ENCODE measurements at regions not wholly inside any gene's neighbourhood (a gene's known extent, or its start where the extent isn't known, plus 50 kb on each side); places are given as distances from the start of the nearest gene placed in this dataset.

GRCh38 chr13:107458269-107458668 is 757.1 kb downstream of the LIG4 start:
- H3K4me3 ChIP-seq (ENCODE audit: low read length) = no peak overlapping the region
- no peaks in the 10 kb centered on the region for H3K36me3 ChIP-seq (ENCODE audit: insufficient read depth, low read length)
- no peaks in the 10 kb centered on the region for H3K79me2 ChIP-seq (replicated peaks; ENCODE audit: insufficient read depth, low read length)
- no peaks in the 10 kb centered on the region for H3F3A ChIP-seq (ENCODE audit: insufficient read depth, low read length, poor library complexity, severe bottlenecking)
- H3K9me3 ChIP-seq (ENCODE audit: low read length) = no peaks in the 10 kb centered on the region
- H4K20me1 ChIP-seq (ENCODE audit: insufficient read depth) = no peaks in the 10 kb centered on the region
- H3K9ac ChIP-seq (ENCODE audit: low read length) = no peak overlapping the region
- H3K4me2 ChIP-seq (ENCODE audit: low read length) = no peak overlapping the region
- no peak overlapping the region for H2AFZ ChIP-seq (ENCODE audit: low read depth, low read length)
- TF ChIP-seq TAF1 (IDR thresholded peaks at IDR 0.05; ENCODE audit: low read depth) (no peak), RAD21 (conservative IDR thresholded peaks at IDR 0.05) (no peak), EZH2 (IDR thresholded peaks at IDR 0.05; ENCODE audit: borderline replicate concordance, insufficient read depth, low read length, poor library complexity, severe bottlenecking) (no peak), POLR2AphosphoS5 (IDR thresholded peaks at IDR 0.05) (no peak), CTCF (IDR thresholded peaks at IDR 0.05; ENCODE audit: poor library complexity, severe bottlenecking) (no peak), REST (IDR thresholded peaks at IDR 0.05; ENCODE audit: borderline replicate concordance) (no peak), MXI1 (conservative IDR thresholded peaks at IDR 0.05; ENCODE audit: poor library complexity, severe bottlenecking) (no peak), EP300 (conservative IDR thresholded peaks at IDR 0.05; ENCODE audit: poor library complexity, severe bottlenecking) (no peak), SMC3 (conservative IDR thresholded peaks at IDR 0.05; ENCODE audit: poor library complexity) (no peak)
- H3K9me2 ChIP-seq (ENCODE audit: insufficient read depth, low read length) = no peaks in the 10 kb centered on the region
- no peaks in the 10 kb centered on the region for H3K27me3 ChIP-seq (ENCODE audit: insufficient read depth, low read depth, low read length)
- H3K27ac ChIP-seq (ENCODE audit: low read length) = no peak overlapping the region

- no peaks in the 10 kb centered on the region for H3K79me2 ChIP-seq (replicated peaks; ENCODE audit: insufficient read depth, low read length)
- H3K4me3 ChIP-seq (ENCODE audit: low read length) = no peak overlapping the region
- no peaks in the 10 kb centered on the region for H3K27me3 ChIP-seq (ENCODE audit: insufficient read depth, low read depth, low read length)
- H2AFZ ChIP-seq (ENCODE audit: low read depth, low read length) = no peak overlapping the region
- peaks cover 3% of the 10 kb centered on the region for H3K9me3 ChIP-seq (ENCODE audit: low read length)
- H3K27ac ChIP-seq (ENCODE audit: low read length) = no peak overlapping the region
- H4K20me1 ChIP-seq (ENCODE audit: insufficient read depth) = no peaks in the 10 kb centered on the region
- no peaks in the 10 kb centered on the region for H3K9me2 ChIP-seq (ENCODE audit: insufficient read depth, low read length)
- no peak for TF ChIP-seq REST (IDR thresholded peaks at IDR 0.05; ENCODE audit: borderline replicate concordance)
- TF ChIP-seq EP300 (conservative IDR thresholded peaks at IDR 0.05; ENCODE audit: poor library complexity, severe bottlenecking) = no peak
- no peak for TF ChIP-seq POLR2AphosphoS5 (IDR thresholded peaks at IDR 0.05)
- TF ChIP-seq CTCF (IDR thresholded peaks at IDR 0.05; ENCODE audit: poor library complexity, severe bottlenecking) = no peak
- no peak overlapping the region for H3K9ac ChIP-seq (ENCODE audit: low read length)
- H3K4me2 ChIP-seq (ENCODE audit: low read length) = no peak overlapping the region
- no peaks in the 10 kb centered on the region for H3K36me3 ChIP-seq (ENCODE audit: insufficient read depth, low read length)
- no peaks in the 10 kb centered on the region for H3F3A ChIP-seq (ENCODE audit: insufficient read depth, low read length, poor library complexity, severe bottlenecking)
Observed at GRCh38 chr13:107457686-107458085, 757.6 kb downstream of the LIG4 start.

Measured in neural cell (in vitro differentiated cells).